ENCODE measurements at regions not wholly inside any gene's neighbourhood (a gene's known extent, or its start where the extent isn't known, plus 50 kb on each side); places are given as distances from the start of the nearest gene placed in this dataset.

- TF ChIP-seq, protein P1, sequence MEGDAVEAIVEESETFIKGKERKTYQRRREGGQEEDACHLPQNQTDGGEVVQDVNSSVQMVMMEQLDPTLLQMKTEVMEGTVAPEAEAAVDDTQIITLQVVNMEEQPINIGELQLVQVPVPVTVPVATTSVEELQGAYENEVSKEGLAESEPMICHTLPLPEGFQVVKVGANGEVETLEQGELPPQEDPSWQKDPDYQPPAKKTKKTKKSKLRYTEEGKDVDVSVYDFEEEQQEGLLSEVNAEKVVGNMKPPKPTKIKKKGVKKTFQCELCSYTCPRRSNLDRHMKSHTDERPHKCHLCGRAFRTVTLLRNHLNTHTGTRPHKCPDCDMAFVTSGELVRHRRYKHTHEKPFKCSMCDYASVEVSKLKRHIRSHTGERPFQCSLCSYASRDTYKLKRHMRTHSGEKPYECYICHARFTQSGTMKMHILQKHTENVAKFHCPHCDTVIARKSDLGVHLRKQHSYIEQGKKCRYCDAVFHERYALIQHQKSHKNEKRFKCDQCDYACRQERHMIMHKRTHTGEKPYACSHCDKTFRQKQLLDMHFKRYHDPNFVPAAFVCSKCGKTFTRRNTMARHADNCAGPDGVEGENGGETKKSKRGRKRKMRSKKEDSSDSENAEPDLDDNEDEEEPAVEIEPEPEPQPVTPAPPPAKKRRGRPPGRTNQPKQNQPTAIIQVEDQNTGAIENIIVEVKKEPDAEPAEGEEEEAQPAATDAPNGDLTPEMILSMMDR (IDR thresholded peaks at IDR 0.05): no peak
- no peak for TF ChIP-seq POLR2A (IDR thresholded peaks at IDR 0.05)
Measured at GRCh38 chr9:23160491-23160890, 665.5 kb downstream of the ELAVL2 start.

Data from tibial nerve (tissue), 3 donors.